Effector memory CD4-positive, alpha-beta T cell (primary cell): ENCODE measurements at regions not wholly inside any gene's neighbourhood (a gene's known extent, or its start where the extent isn't known, plus 50 kb on each side); places are given as distances from the start of the nearest gene placed in this dataset.

Experiments used
- DNase-seq, 3 donors: peaks; one replicate each; pipeline ENCODE4 v3.0.0-alpha.2; 2020
- H3K27ac ChIP-seq: 2 replicates; pipeline ENCODE4 v1.7.0; 2013; ENCODE audit warnings: mild to moderate bottlenecking, low read length, moderate library complexity; ENCODE audit not compliant: insufficient read depth, poor library complexity, severe bottlenecking
- H3K27me3 ChIP-seq: replicated peaks from 2 replicates; pipeline ENCODE4 v1.7.0; 2013; ENCODE audit warnings: mild to moderate bottlenecking, low read length; ENCODE audit not compliant: insufficient read depth, control insufficient read depth, poor library complexity, severe bottlenecking
- H3K36me3 ChIP-seq: 2 replicates; pipeline ENCODE4 v1.7.0; 2013; ENCODE audit warnings: mild to moderate bottlenecking, low read length, moderate library complexity; ENCODE audit not compliant: control insufficient read depth, insufficient read depth
- H3K4me1 ChIP-seq: 2 replicates; pipeline ENCODE4 v1.7.0; 2013; ENCODE audit warnings: low read length, mild to moderate bottlenecking; ENCODE audit not compliant: control insufficient read depth, insufficient read depth, poor library complexity, severe bottlenecking
- H3K4me3 ChIP-seq: 2 replicates; pipeline ENCODE4 v1.7.0; 2013; ENCODE audit warnings: low read length, low read depth, mild to moderate bottlenecking; ENCODE audit not compliant: insufficient read depth, poor library complexity, severe bottlenecking
- H3K9me3 ChIP-seq: 2 replicates; pipeline ENCODE4 v1.7.0; 2013; ENCODE audit warnings: mild to moderate bottlenecking, low read length, moderate library complexity; ENCODE audit not compliant: control insufficient read depth

DNA sequence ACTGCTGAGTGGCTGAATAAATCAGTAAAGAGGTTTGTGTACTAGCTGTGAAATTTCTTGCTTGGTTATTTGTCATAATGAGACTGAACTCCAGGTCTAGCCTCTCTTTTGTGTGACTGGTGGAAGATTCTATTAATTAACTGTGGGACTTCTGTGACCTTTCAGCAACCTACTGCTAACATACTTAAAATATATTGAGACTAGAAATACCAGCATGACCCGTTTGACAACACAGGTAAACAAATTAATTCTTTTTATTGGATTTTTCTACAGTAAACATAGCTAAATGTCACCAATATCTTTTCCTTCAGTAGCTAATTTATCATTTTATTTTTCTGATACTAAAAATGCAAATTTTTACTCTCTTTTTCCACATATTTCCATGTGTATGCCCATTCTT is 390.4 kb upstream of the KCNN2 start:
- Histone ChIP-seq H3K27ac (no peak overlapping the region), H3K4me3 (no peak overlapping the region), H3K27me3 (no peaks in the 10 kb centered on the region), H3K4me1 (no peaks in the 10 kb centered on the region), H3K9me3 (no peaks in the 10 kb centered on the region), H3K36me3 (no peaks in the 10 kb centered on the region)
- no peak for DNase-seq

- no peaks in the 10 kb centered on the region for H3K36me3 ChIP-seq
- no peaks in the 10 kb centered on the region for H3K4me1 ChIP-seq
- no peaks in the 10 kb centered on the region for H3K9me3 ChIP-seq
- no peaks in the 10 kb centered on the region for H3K27me3 ChIP-seq
- no peak overlapping the region for H3K27ac ChIP-seq
- no peak overlapping the region for H3K4me3 ChIP-seq
- no peak for DNase-seq
Measured at GRCh38 chr5:113974976-113975375, 386.9 kb upstream of the KCNN2 start.

- no peaks in the 10 kb centered on the region for H3K27me3 ChIP-seq
- H3K4me3 ChIP-seq, result no peak overlapping the region
- H3K4me1 ChIP-seq, result no peaks in the 10 kb centered on the region
- no peak for DNase-seq
- H3K9me3 ChIP-seq, result no peaks in the 10 kb centered on the region
- H3K27ac ChIP-seq, result no peak overlapping the region
- no peaks in the 10 kb centered on the region for H3K36me3 ChIP-seq
Measured at GRCh38 chr5:113984928-113985327, 376.9 kb upstream of the KCNN2 start.

DNA sequence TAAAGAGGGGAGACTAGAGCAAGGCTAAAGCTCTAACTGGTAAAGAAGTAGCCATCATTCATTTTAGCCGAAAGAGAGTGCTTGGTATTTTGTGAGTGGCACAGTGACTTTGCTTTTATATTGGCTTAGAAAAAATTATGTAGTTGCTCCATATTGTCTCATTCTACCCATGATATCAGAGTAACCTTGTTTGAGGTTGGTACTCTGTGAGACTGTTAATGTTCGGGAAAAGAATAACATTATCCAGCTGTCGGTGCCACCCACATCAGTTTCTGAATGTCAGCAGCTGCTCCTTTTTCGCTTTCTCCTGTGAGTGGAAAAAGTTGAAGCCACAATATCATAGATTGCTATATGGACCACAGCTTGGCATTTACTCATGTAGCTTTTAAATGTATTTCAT is 376.4 kb upstream of the KCNN2 start:
- Histone ChIP-seq H3K4me3 (no peak overlapping the region), H3K4me1 (no peaks in the 10 kb centered on the region), H3K36me3 (no peaks in the 10 kb centered on the region), H3K27ac (no peak overlapping the region), H3K27me3 (no peaks in the 10 kb centered on the region), H3K9me3 (no peaks in the 10 kb centered on the region)
- DNase-seq, result no peak

- H3K36me3 ChIP-seq, result no peaks in the 10 kb centered on the region
- H3K27me3 ChIP-seq, result no peaks in the 10 kb centered on the region
- H3K9me3 ChIP-seq, result no peaks in the 10 kb centered on the region
- H3K4me1 ChIP-seq, result no peaks in the 10 kb centered on the region
- no peak overlapping the region for H3K27ac ChIP-seq
- H3K4me3 ChIP-seq, result no peak overlapping the region
- no peak for DNase-seq
Measured at GRCh38 chr5:113989278-113989912, 372.5 kb upstream of the KCNN2 start.

DNA sequence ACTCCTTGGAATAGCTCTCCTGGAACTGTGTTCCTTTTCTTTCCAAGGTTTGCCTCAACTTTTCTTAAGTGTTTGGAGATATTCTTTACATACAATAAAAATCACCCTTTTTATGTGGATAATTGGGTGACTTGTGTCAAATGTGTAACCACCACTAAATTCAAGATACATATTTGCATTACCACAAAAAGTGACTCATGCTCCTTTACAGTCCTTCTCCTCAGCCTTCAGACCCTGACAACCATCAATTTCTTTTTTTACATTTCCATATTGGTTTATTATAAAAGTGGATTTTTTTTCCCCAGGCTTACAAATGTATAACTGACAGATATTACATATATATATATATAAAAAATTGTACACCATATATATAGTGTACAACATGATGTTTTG is 372.0 kb upstream of the KCNN2 start:
- Histone ChIP-seq H3K36me3 (no peaks in the 10 kb centered on the region), H3K27me3 (no peaks in the 10 kb centered on the region), H3K4me1 (no peaks in the 10 kb centered on the region), H3K27ac (no peak overlapping the region), H3K4me3 (no peak overlapping the region), H3K9me3 (no peaks in the 10 kb centered on the region)
- no peak for DNase-seq

GRCh38 chr5:114001076-114001475 is 360.8 kb upstream of the KCNN2 start:
- no peaks in the 10 kb centered on the region for H3K9me3 ChIP-seq
- no peaks in the 10 kb centered on the region for H3K27me3 ChIP-seq
- no peaks in the 10 kb centered on the region for H3K36me3 ChIP-seq
- H3K27ac ChIP-seq, result no peak overlapping the region
- no peak overlapping the region for H3K4me3 ChIP-seq
- no peaks in the 10 kb centered on the region for H3K4me1 ChIP-seq
- no peak for DNase-seq

DNA sequence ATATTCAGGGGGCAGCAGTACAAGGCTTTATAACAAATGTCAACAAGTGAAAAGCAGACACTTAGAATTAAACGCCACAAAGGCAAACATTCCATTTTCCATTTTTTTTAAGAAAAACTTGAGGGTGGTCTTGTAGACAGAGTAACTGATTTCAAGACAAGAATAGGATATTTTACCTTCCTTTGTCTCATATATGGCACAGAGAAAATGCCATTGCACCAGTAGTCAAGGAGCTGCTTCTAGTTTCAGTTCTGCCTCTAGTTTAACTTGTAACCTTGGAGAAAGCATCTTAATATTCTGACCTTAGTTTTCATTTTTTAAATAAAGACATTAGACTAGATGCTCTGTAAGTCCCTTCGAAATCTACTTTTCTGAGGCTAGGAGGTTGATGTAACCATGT is 355.3 kb upstream of the KCNN2 start:
- Histone ChIP-seq H3K27me3 (no peaks in the 10 kb centered on the region), H3K4me3 (no peak overlapping the region), H3K4me1 (no peaks in the 10 kb centered on the region), H3K9me3 (no peaks in the 10 kb centered on the region), H3K27ac (no peak overlapping the region), H3K36me3 (no peaks in the 10 kb centered on the region)
- no peak for DNase-seq

DNA sequence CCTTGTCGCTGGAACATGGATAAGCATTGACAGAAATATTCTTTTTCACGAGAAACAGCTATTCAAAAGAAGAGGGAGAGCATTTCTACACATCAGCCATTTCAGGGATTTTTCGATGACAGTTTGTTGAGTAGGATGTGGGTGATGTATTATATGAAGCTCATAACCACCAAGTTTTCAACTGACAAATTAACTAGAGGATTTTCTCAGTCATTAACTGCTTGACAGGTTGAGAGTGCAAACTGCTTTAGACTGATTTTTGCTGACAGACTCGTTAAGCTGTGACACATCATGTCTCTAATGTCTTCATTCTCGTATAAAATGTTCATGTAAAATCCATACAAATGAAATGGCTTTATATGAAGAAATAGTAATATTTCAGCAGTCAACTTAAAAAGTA is 354.2 kb upstream of the KCNN2 start:
- H3K9me3 ChIP-seq, result no peaks in the 10 kb centered on the region
- no peaks in the 10 kb centered on the region for H3K36me3 ChIP-seq
- no peaks in the 10 kb centered on the region for H3K4me1 ChIP-seq
- no peak overlapping the region for H3K4me3 ChIP-seq
- DNase-seq, result no peak
- no peaks in the 10 kb centered on the region for H3K27me3 ChIP-seq
- no peak overlapping the region for H3K27ac ChIP-seq

DNA sequence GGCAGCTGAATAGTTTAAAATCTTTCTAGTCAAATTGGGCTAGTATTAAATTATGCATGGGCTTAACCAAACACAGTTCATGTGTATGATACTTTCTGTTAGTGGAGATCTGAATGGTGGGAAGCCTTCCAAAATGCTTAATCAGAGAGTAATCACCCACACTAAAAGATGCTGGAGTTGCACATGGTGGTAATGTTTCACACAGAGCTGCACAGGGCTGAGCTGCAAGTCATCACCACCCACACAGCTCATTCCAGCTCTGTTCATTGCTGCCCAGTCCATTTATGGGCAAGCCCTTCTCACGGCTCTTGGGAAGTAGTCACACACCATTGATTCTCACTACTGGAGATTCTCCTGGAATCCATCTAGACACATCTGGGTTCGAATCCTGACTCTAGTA is 351.5 kb upstream of the KCNN2 start:
- Histone ChIP-seq H3K27ac (no peak overlapping the region), H3K4me3 (no peak overlapping the region), H3K36me3 (no peaks in the 10 kb centered on the region), H3K4me1 (no peaks in the 10 kb centered on the region), H3K27me3 (no peaks in the 10 kb centered on the region), H3K9me3 (no peaks in the 10 kb centered on the region)
- no peak for DNase-seq

DNA sequence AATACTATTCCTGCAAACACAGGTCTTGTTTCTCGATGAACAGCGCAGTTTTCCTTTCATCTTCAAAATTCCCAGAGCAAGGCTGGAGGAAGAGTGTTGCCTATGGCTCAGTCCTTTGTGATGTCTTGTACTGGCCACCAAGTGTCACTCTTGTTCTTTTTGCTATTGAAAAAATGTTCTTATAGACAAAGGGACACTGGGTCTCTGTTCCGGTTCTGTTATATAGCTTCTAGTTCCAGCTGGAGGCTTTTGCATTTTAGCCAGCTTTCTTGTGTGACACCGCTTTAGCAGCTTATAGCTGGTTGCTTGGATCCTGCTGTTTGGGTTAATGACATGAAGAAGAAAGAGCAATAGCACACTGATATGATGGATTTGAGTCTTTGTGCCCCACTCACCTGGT is 343.7 kb upstream of the KCNN2 start:
- H3K27me3 ChIP-seq, result no peaks in the 10 kb centered on the region
- DNase-seq, result no peak

More for the DNA sequence above, 343.7 kb upstream of the KCNN2 start:
- H3K4me3 ChIP-seq, result no peak overlapping the region
- H3K27ac ChIP-seq, result no peak overlapping the region
- H3K36me3 ChIP-seq, result no peaks in the 10 kb centered on the region
- no peaks in the 10 kb centered on the region for H3K4me1 ChIP-seq
- H3K9me3 ChIP-seq, result no peaks in the 10 kb centered on the region
